SH-SY5Y (cell line): ENCODE measurements at regions not wholly inside any gene's neighbourhood (a gene's known extent, or its start where the extent isn't known, plus 50 kb on each side); places are given as distances from the start of the nearest gene placed in this dataset.

Experiments used
- GATA2 ChIP-seq: IDR thresholded peaks from 2 replicates; pipeline ENCODE4 v1.6.1; 2011; ENCODE audit warnings: mild to moderate bottlenecking, low read depth, low read length
- GATA3 ChIP-seq: IDR thresholded peaks from 2 replicates; pipeline ENCODE4 v1.6.1; 2011; ENCODE audit warnings: low read depth, mild to moderate bottlenecking, low read length, moderate library complexity

DNA sequence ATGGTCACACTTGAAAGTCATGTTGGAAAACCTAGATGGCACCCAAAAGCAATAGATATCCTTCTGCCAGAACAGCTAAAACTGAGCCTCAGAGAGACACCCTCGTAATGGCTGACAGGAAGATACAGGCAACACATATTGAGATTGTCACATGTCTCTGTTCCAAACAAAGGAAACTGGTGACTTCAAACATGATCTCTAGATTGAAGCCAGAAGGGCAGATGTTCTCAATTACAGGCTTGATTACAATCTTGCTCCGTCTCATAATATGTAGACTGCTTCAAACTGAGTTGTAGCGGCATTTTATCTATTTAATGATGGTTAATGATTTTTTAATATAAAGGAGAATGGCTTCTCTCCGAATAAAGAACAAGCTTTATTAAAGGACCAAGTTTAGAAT, 774.3 kb downstream of the KCTD16 start:
- TF ChIP-seq GATA2 (peak; percentile 95), GATA3 (peak; percentile 99)

GRCh38 chr5:144941004-144941403, 770.3 kb downstream of the KCTD16 start:
- peak; percentile 56; the same call in 1 of the 2 replicates for TF ChIP-seq GATA3
- peak; percentile 39; the same call in 1 of the 2 replicates for TF ChIP-seq GATA2

- TF ChIP-seq GATA2 (no peak), GATA3 (no peak)
Measured at GRCh38 chr5:144918371-144918770, 747.7 kb downstream of the KCTD16 start.

- TF ChIP-seq GATA2 (no peak), GATA3 (no peak)
Measured at GRCh38 chr5:144915452-144915851, 744.8 kb downstream of the KCTD16 start.

GRCh38 chr5:144913661-144914060, 743.0 kb downstream of the KCTD16 start:
- TF ChIP-seq GATA3 (no peak), GATA2 (no peak)

DNA sequence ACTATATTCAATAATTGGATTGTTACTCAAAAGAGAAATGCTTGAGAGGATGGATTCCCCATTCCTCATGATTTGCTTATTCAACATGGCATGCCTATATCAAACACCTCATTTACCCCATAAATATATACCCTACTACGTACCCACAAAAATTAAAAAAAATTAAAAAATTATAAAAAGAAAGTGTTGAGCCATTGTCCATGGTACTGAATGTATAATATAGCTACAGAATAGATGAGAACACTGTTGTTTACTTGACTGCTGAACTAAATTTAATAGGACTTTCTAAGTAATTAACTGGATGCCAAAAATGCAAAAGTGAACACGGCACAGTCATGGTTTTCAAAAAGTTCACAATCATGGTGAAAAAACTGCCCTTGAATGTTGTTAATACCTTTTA, 725.8 kb downstream of the KCTD16 start:
- TF ChIP-seq GATA3 (no peak), GATA2 (no peak)

- no peak for TF ChIP-seq GATA2
- no peak for TF ChIP-seq GATA3
Measured at GRCh38 chr5:144886668-144887067, 716.0 kb downstream of the KCTD16 start.

DNA sequence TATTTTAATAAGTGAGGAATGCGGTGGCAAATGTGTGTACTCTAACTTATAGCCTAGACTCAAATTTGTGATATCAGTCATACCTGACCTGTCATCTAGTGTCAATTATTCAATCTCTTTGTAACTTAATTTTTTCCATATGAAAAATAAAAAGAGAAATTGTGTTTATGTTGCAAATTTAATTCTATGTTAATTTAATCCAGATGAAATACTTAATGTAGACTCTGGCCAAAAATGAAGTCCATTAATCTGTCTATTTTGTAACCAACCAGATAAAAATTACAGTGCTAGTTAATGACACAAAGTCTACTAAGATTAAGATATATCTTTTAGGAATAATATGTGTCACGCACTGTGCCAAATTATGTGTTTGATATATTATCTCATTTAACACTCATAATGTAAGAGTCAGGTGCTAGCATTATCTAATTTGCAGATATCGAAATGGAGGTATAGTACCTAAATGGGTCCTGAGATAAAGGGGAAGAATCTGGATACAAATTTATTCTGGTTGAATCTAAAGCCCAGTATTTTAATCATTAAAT, 712.1 kb downstream of the KCTD16 start:
- no peak for TF ChIP-seq GATA2
- TF ChIP-seq GATA3, result no peak

DNA sequence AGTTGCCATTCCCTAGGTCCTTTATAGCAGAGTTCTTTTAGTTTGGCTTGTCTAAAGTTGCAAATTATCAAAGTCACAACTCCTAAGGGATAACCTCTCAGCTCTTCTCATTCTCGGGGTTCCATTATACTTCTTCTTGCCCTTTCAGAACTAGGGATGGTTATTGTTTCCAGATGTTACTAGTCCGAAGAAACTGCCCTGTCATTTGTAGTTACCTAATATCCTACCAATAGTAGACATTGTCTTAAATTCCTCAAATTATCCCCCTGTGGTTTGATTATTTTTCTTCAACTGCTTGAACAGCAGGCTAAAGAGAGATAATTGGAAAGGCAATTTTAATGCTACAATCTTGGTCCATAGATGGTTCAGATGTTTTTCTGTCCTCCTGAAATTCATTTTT, 709.8 kb downstream of the KCTD16 start:
- no peak for TF ChIP-seq GATA2
- no peak for TF ChIP-seq GATA3

DNA sequence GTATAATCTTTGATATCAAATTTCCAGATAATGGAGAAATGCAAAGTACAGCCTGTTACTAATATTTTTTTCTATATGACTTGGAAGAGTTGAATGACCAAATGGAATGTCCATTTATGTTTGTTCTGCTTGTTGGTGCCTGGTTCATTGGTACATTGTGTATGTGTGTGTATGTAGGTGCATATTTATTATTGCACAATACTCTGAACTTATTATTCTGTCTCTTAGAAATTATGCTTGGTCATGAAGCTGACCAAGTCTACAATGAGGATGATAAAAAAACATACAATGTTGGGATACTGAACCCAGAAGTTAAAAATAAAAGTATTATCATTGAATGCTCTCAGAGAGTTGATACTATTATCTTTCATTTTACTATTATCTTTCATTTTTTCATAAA, 706.3 kb downstream of the KCTD16 start:
- no peak for TF ChIP-seq GATA2
- no peak for TF ChIP-seq GATA3

DNA sequence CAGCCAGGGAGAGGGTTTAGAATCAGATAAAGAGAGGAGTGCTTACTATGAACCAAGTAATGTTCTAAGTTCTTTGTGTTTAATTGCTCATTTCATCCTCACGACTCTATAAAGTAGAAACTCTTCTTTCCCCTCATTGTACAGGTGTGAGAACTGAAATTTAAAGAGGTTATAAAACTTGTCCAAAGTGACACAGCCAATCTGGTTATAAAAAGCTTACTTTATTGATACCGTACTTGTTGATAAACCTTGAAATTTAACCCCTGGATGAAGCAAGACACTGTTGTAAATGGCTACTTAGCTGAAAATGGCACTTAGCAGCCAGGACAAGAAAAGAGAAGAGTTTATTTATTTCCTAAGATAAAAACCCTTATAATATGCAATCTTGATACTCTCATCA, 702.4 kb downstream of the KCTD16 start:
- TF ChIP-seq GATA3 (no peak), GATA2 (no peak)

DNA sequence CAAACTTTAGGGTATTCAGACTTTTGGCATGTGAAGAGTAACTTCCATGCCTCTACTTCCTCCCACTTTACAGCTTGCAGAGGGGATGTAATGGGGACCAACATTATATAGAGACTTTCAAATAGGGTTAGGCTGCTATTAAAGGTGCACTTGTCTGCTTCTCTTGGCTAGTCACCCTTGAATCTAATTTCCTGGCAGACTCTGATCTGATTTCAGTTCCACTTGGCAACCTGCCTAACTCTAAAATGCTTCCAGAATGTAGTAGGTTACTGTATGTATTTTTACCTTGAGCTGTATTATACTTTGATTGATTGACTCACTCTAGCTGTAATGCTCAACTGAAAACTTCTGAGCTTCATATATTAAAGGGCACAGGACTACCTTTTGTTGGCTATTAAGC, 693.4 kb downstream of the KCTD16 start:
- TF ChIP-seq GATA2, result no peak
- TF ChIP-seq GATA3, result no peak

- no peak for TF ChIP-seq GATA2
- TF ChIP-seq GATA3, result no peak
Measured at GRCh38 chr5:144857454-144857853, 686.8 kb downstream of the KCTD16 start.

DNA sequence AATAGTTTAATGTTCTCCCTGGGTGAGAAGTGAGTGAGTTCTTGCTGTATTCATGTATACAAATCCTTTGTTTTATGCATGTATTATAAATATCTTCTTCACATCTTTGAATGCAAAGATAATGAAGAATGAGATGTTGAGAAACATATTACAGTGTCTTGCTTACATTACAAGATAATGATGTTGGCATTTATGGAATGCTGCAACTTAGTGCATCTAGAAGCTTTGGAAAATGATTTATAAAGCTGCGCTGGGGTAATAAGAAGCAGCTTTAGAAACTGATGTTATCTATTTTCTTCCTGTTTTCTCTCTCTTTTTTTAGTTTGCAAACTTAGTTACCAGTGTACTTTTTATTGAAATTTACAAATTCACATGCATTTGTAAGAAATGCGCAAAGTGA, 673.4 kb downstream of the KCTD16 start:
- TF ChIP-seq GATA3 (no peak), GATA2 (no peak)

- TF ChIP-seq GATA3, result no peak
- TF ChIP-seq GATA2, result no peak
Measured at GRCh38 chr5:144832416-144832815, 661.7 kb downstream of the KCTD16 start.

GRCh38 chr5:144831650-144832049, 661.0 kb downstream of the KCTD16 start:
- no peak for TF ChIP-seq GATA3
- no peak for TF ChIP-seq GATA2

- no peak for TF ChIP-seq GATA2
- TF ChIP-seq GATA3, result no peak
Measured at GRCh38 chr5:144822503-144822902, 651.8 kb downstream of the KCTD16 start.
